Fibroblast of peridontal ligament (primary cell): ENCODE measurements at regions not wholly inside any gene's neighbourhood (a gene's known extent, or its start where the extent isn't known, plus 50 kb on each side); places are given as distances from the start of the nearest gene placed in this dataset.

Source experiments
- DNase-seq: peaks from one replicate; pipeline ENCODE4 v3.0.0-alpha.2; 2010; ENCODE audit errors: extremely low read depth

DNA sequence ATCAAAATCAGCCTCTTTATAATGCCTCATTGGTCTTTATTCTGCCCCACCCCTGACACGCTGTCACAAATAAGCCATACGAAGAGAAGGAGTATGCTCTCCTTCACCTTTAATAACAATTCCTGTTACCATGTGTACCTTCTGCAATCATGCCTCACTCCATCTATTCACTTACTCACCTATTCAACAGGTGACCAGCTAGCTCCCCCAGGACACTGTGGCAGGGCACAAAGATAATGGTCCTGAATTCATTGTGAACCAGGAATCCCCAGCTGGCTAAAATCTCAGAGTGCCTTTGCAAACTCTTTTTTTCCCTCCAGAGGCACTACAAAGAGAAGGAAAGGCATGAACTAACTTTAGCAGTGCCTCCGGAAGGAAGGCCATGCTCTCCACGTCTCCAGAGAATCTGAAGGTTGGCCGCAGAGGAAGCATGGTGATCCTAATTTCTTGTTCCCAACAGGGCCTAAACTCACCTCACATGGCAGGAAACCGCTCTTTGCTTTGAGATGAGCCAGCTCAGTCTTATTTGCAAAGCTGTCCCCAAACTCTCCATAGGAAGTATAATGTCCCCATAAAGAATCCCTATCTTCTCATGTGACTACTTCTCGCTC is 590.3 kb downstream of the BUD13 start:
- no peak for DNase-seq

DNA sequence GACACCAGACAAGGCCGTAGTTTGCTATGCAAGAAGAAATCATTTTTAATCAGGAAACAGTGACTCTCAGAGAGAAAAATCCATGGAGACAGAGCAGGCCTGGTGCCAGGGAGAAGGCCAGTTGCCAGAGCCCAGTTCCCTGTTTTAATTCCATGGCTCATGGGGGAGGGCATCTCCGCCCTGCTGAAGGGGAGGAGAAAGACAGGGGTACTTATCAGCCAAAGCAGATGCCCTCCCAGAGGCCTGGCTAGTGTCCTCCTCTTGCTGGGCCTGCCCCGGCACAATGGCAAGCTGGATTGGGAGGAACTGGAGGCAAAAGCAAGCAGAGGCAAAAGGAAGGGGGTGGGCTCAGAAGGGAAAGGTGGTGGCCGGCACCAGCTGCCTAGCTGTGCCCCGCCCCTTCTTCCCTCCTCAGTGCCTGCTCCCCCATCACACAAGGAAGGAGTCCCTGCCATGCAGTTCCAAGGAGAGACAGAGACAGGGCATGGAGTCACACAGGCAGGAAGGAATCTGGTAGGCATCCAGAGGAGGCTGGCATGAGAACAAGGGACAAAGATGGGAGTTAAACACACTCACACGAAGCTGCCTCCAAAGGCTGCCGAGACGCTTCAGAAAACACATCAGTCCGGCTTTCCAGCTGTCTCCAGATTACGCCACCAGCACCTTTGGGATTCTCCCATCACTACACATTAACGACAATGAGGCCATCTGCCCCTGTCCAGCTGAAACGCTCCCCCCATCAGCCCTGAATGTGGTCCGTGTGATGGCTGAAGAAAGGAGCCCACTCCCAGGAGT is 591.8 kb downstream of the BUD13 start:
- DNase-seq = no peak

GRCh38 chr11:116179401-116179800 is 593.4 kb downstream of the BUD13 start:
- no peak for DNase-seq

- no peak for DNase-seq
Observed at GRCh38 chr11:116177521-116178210, 595.1 kb downstream of the BUD13 start.

DNA sequence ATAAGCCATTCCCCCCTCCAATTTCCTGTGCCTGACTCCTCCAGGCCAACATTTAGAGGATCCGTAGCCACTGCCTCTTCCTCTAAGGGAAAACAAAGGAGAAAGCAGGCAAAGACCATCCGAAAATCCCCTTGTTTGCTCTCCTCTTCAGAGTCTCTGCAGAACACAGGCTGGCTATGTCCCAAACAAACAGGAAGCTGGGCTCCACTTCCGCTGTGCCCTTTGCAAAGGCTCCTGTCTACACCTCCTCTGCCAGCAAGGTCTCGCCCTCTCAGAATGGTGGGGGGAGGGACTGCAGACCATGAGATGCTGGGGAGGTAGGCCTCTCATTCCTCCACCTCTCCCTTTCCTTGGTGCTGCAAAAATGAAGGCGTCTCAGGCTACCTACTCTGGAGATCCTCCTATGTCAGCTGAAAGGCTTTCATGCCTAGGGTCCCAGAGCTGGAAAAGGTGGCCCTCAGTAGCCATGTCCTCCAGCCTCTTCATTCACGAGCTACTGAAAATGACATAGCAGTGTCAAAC is 596.2 kb downstream of the BUD13 start:
- DNase-seq = no peak

DNA sequence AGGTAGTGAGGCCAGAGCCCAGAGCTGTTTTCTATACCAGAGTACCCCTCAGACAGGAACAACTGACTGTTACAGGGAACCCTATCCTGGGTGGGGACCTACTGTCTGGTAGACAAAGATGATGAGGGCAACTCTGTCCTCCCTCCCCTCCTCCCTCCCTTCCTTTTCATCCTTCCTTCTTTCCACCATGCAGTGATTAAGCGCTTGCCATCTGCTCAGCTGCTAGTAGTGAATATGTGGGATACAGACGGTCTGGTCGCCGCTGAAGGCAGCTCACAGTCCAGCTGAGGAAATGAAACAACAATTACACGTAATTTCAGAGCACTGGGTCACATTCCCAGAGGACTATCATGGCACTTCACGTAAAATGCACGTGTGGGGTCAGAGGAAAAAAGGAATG is 597.1 kb downstream of the BUD13 start:
- DNase-seq = no peak

DNA sequence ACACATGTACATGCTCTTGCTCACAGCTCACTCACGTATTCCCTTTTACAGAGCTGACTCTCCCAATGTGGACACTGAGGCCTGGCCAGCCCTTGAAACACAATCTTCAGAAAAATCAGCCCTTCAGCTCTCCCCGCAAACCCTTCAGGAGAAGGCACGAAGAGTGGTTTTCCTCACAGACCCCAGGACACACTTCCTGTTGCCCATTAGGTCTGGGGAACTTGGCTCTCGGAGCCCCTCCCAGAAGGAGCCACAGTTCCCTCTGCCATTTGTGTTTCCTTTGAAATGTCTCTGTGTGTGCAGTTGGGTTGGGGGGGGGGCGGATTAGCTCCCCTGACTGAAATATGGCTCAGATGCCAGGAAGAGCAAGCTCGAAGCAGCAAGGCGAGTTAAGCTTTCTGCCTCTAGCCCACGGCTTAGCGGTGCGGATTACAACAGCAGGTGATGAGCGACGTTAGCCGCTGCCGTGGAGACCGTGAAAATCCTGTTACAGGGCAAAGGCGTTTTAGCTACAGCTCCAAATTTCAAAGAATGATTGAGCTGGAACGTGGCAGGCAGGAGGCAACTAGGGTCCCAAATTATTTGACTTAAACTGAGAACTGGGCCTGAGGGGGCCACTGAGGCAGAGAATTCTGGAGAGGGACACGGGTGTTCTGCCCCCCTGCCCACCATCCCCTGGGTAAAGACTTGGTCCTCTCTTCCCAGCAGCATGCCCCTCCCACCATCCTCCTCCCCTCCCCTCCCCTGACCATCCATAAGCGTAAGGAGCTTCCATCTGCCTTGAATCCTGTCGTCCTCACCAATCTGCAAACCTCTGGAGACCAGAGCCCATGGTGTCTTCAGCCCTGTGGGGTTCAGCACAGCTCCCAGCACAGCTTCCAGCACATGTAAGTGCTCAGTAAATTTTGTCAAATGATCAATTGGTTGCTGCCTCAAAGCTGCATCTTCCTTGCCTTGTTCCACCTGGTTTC is 598.6 kb downstream of the BUD13 start:
- no peak for DNase-seq

GRCh38 chr11:116173506-116173905 is 599.3 kb downstream of the BUD13 start:
- no peak for DNase-seq

DNA sequence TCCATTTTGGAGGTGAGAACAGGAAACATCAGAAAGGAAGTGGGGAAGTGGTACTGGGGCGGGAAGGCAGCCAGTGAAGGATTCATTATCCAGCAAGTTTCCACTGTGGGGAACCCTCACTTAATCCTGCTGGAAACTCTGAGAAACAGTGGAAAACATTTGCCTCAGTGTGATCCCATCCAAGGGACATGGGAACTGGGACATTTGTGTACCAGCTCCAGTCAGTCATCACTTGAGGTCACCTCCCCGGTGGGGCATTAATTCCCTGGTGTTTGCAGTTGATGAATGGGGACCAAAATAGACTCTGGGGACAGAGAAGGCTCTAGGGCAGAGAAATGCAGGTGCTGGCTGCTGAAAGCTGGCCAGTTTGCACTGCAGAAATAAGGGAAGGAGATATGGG is 599.9 kb downstream of the BUD13 start:
- no peak for DNase-seq

DNA sequence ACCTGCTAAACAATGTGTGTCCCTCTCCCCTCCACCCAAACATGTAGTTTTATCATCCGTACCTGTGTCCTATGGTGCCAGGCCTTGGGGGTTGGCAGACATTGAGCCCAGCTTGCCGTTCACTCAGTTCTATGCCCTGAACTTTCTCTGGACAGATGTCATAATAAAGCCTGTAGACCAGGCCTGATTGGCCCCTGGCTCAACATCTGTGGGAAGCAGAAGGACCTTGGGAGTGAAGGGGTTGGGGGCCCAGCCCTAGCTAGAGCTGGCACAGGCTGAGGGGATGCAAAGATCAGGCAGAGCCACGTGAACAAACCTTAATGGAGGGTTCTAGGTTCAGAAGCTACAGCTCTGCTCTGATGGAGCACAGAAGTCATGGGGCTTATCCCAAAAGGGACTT is 600.6 kb downstream of the BUD13 start:
- DNase-seq = no peak

GRCh38 chr11:116171271-116172140 is 601.3 kb downstream of the BUD13 start:
- DNase-seq = no peak

GRCh38 chr11:116170526-116171120 is 602.2 kb downstream of the BUD13 start:
- DNase-seq = no peak

DNA sequence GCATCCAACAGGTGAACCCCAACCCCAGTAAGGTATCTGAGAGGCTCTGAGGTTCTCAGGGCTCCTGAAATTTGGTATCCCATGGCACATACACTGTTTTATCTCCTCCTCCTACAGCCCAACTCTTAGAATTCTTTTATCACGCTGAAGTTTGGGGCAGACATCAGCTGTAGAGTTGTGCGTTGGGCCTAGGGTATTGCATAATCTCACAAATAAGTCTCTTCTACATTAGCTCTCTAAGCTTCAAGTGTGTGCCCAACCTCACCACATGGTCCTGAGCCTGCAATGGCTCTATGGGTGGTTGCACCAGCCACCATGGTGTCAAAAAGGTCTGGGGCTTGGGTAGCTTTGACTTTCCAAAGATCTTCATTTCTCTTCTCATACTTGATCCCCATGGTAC is 603.0 kb downstream of the BUD13 start:
- no peak for DNase-seq

- no peak for DNase-seq
Observed at GRCh38 chr11:116168459-116168787, 604.4 kb downstream of the BUD13 start.

DNA sequence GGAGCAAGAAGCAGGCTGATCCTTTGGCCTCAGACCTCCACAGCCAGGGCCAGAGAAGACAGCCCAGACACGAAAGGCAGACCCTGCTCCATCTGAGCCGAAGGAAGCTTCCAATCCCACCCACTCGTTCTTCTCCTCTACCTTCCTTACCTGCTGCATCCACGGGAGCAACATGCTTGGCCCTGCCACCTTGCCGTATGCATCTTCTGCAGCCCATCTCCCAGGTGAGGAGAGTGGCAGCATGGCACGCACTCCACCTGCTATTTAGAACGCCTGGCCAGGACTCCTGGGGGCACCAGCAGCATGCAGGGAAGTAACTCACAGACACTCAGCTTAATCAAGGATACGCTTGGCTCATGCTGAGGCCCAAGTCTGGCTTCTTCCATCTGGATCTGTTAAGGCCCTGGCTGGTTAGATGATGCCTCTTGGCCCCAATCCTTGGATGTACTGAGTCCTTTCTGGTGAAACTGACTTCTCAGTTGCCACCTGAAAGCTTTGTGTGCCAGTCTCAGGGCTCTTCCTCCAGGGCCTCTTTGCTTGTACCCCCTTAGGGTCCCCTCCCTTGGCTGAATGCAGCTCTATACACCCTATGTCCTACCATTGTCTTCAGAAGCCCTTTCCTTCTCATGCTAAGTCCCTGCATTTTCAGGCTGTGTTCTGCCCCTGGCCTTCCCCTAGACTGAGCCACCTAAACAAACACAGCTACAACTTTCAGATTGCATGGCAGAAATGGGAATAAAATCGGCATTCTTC is 604.9 kb downstream of the BUD13 start:
- no peak for DNase-seq

GRCh38 chr11:116166573-116167465 is 606.0 kb downstream of the BUD13 start:
- DNase-seq = no peak

DNA sequence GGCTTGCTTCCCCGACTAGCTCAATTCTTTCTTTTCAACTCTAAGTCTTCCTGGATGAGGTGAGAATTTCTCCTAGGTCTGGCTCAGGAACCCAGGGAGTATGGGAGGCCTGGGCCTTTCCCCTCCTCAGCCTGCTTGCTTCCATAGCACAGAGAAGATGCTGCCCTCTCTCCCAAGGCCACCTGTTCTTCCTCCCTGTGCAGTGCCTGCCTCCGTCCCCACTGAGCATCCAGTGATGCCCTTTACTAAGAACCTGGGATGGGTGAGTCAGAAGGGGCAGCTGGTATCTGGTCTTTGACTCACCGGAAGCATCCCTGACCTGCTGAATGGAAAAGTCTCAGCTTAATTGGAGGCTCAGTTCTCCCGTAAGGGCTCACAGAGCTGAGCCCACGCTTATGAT is 607.9 kb downstream of the BUD13 start:
- DNase-seq = no peak

GRCh38 chr11:116162886-116163230 is 609.9 kb downstream of the BUD13 start:
- no peak for DNase-seq
